HG03378 (cell line): ENCODE measurements at regions not wholly inside any gene's neighbourhood (a gene's known extent, or its start where the extent isn't known, plus 50 kb on each side); places are given as distances from the start of the nearest gene placed in this dataset.

Source experiments
- ATAC-seq: cut with Tn5 transposase; IDR thresholded peaks from one replicate; pipeline ENCODE4 v1.9.1; 2021; ENCODE audit warnings: mild to moderate bottlenecking, moderate library complexity; ENCODE audit not compliant: unreplicated experiment

DNA sequence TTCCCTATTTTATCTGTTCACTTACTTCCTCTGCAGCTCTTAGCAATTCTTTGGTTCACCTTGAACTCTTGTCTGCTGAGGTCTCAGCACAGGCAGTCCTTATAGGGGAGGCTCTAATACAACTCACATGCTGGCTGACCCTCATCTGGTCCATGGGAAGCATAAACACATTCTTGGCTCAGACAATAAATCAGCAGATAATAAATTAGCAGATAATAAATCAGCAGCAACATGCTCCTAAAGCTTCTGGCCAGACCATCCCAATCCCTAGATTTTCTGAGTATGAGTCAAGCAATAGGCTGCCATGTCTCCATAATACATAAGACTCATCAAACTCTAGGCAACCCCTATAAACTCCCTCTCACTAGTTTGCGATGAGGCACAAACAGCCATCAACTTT, 208.6 kb upstream of the STEAP4 start:
- ATAC-seq = no peak

GRCh38 chr7:88509341-88509740, 202.6 kb upstream of the STEAP4 start:
- no peak for ATAC-seq

GRCh38 chr7:88500131-88500530, 193.4 kb upstream of the STEAP4 start:
- no peak for ATAC-seq

DNA sequence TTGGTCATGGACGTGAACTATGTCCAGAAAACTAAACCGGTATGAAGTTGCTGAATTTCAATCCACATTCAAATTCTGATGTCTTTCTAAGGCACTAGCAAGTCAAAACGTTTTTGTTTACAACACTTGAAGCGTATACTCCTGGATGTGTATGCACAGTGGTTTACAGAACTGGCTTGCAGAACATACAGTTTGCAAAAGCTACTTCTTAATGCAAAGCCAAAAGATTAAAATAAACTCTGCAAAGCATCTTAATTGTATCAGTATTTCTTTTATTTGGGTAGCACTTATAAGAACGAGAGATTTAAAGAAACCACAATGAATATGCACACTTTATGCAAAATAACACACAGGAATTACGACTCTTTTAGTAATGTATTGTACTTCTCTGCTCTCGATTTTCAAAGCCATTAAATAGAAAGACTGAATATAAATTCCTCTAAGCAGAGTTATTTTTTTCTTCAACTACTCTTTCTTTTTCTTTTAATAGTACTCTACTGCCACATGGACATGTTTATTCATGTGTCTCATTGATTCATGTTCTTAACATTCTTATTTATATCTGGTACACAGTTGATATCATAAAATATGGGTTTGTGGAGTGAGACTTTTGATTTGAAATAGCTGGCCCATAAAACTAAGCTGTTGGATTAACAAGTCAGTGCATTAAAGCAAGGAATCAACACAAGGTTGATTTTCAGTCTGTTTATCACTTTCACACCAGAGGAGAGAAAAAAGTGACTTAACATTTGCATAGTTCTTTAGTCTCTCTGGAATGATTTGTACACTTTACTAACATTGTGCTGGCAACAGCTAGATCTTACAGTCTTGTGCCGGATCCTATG, 189.4 kb upstream of the STEAP4 start:
- no peak for ATAC-seq

DNA sequence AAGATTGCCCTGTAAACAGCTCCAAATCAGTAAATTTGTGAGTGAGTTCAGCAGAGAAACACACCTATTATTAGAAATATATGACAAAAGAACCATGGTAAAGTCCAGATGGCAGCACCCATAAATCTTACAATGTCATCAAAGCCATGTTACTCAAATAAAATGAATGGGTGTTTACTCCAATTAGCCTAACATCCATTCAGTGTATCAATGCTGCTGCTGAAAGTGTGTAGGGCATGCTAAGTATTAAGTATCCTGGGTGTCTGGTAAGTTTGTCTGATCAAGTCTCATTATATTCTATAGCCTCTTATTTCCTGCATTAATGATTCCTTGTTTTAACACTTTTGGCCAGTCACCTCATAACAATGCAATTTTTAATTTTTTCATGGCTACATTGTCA, 185.5 kb upstream of the STEAP4 start:
- ATAC-seq = no peak

DNA sequence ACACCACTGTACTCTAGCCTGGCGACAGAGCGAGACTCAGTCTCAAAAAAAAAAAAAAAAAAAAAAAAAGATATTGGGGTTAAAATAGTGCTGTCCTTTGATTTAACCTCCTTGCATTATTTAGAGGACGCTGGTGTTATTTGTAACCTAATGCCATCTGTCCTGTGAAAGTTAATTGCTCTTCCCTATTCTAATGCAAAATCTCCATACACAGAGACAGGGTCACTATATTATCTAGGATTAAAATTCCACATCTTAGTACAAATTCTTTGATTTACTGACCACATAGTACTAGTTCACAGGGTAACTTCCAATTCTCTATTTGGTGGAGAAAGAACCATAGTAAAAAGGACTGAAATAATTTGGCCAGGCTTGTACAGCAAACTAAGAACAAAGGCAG, 184.2 kb upstream of the STEAP4 start:
- ATAC-seq = no peak

DNA sequence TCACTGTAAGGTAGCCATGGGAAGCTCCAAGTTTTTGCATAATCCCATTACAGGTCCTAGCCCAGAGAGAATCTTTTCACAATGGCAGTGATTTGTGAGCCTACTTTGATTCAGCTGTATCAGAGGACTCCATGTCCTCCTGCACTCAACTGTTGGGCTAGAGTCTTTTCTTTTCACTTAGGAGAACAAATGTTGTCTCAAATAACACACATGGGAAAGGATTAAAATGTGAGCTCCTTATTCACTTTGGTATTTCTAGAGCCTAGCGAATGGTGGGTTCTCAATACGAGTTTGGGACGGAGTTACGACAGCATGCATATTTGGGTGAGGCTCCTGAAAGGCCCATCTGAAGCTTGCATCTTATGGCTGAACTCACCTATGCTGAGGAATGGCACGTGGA, 183.5 kb upstream of the STEAP4 start:
- ATAC-seq = no peak

DNA sequence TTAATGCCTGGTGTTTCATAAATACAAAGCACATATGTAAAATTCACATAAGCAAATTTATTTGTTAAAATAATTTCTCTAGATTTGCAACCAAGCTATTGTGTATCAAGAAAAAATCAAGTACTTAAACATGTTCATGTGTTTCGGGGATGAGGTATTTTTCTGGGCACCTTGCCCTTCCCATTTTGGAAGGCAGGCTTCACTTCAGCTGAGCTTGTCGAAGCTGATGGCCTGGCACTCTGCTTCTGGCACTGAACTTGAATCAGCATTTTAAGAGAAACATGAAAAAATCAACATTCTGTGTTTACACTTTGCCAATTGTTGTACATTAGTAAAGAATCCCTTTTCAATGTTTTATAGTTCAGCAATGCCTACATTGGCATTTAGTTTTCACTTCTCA, 179.1 kb upstream of the STEAP4 start:
- ATAC-seq = no peak

DNA sequence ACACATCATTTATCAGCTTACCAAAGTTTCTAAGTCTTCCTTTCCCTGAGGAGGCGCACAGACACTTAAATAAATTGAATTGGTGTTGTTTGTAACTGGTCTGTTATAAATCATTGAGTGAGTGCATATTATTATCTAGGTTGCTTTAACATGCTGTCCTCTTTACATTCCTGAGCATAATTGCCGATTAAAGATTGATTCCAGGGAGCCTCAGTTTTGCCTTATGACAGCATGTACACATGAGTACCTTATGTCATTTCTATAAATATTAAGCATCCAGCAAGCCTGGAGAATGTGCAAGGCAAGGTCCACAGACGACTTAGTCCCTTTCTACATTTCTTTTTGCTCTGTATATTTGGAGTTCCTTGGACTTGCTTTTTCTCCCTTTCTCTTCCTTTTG, 177.9 kb upstream of the STEAP4 start:
- no peak for ATAC-seq

- no peak for ATAC-seq
These were observed 174.2 kb upstream of the STEAP4 start for GRCh38 chr7:88480896-88481295.

DNA sequence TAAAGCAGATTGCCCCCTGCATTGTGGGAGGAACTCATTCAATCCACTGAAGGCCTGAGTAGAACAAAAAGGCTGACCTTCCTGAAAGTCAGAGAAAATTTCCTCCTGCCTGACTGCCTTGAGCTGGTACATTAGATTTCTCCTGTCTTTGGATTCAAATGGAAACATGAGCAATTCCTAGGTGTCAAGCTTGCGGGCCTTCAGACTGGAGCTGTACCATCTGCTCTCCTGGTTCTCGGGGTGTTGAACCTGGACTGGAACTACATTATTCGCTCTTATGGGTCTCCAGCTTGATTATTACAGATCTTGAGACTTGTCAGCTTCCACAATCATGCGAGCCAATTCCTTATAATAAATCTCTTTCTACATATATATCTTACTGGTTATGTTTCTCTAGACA, 173.6 kb upstream of the STEAP4 start:
- ATAC-seq = no peak

DNA sequence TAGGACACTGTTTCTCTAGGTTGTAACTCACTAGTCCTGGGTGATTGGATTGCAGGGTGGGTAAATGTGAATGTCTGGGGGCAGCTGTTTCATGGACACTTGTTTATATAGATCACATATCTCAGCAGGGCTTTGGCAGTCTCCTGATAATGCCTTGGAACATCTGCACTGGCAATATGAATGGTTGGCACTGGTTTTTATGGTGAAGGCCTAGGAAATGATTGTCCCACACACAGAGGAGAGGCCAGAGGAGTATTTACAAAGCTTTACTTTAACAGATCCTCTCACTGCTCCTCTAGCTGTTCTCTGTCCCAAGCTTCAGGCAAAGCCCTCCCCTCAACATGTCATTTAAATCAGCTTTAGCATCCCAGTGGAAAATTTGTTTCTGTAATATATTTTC, 171.3 kb upstream of the STEAP4 start:
- no peak for ATAC-seq

DNA sequence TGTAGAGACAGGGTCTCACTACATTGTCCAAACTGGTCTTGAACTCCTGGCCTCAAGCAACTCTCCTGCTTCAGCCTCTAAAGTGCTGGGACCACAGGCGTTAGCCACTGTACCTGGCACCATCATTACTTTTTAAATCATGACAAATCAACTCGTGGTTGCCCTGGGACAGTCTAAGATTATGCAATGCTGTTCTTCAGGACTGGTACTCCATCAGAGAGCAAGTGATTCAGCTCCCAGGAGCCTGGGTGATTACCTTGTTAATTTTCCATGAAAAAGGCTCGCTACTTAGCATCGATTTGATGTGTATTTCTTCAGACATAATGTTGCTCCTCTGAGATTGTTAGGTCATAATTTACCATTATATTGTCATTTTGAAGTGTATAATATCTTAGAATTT, 158.9 kb upstream of the STEAP4 start:
- ATAC-seq = no peak

- ATAC-seq = no peak
These were observed 156.1 kb upstream of the STEAP4 start for GRCh38 chr7:88462799-88463198.

- no peak for ATAC-seq
These were observed 154.0 kb upstream of the STEAP4 start for GRCh38 chr7:88460650-88461049.

- no peak for ATAC-seq
These were observed 152.3 kb upstream of the STEAP4 start for GRCh38 chr7:88458946-88459345.

DNA sequence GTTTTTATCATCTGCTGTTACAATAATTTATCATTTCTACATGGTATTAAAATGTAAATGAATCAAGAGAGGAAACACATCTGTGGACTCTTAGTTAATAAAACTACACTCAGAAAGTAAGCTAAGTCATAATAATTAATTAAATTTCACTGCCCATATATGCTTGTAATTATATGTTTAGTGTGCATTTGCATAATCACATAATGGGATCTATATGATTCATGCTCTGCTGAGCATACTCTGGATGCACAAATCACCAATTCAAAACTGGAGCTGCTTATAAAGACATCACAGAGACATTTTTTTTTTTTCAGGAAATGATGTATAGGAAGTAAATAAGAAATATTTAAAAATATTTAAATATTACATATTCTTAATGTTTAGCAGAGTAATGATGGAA, 151.6 kb upstream of the STEAP4 start:
- ATAC-seq = no peak

DNA sequence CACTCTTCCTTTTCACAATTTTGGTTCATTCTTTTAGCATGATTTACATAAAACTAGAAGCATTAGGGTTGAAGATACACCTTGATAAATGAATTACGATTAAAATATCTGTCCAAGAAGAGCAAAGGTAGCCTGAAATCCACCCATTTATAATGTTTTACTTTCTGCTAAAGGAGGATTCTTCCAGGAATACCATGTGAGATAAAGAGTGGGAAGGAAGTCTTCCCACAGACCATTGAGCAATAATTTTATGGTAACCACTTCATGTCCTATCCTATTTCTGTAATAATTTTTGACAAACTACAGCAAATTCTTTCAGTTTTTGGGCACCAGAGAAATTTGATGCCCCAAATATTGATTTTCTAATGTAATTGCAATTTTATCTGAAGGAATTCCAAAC, 150.6 kb upstream of the STEAP4 start:
- ATAC-seq = no peak

GRCh38 chr7:88456490-88456889, 149.8 kb upstream of the STEAP4 start:
- ATAC-seq = no peak

- ATAC-seq = no peak
These were observed 149.0 kb upstream of the STEAP4 start for GRCh38 chr7:88455696-88456095.

DNA sequence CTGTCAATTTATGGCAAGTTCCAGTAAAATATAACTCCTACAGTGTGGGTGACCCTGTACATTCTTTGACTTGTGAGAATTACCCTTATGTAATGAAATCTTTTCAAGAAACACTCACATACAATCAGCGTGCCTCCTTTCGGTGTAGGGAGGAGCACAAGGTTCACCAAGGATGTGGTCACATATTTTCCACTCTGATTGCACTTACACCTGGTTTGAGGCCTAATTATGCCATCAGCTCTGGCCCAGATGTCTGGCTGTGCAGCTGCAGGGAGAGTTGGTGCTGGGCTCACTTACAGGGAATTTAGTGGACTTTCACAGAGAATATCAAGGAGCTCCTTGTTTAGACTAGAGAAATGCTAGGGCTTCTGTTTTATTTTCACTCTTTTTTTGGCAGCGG, 146.0 kb upstream of the STEAP4 start:
- no peak for ATAC-seq

DNA sequence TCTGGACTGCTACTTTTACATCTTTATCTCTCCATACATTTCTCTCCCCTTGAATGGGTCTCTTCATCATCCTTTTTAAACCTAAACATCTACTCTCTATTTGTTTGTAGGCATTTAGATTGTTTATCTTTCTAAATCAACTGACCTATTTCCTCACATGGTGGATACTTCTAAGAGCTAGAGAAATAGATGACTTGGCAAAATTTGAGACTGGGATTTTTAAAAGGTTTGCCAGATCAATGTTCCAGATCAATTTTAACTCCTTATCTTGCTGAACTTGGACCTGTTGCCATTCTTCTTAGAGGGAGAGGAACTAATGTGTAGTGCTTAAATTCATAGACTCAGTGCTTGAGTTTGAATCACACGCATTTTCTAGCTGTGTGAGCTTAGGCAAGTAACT, 144.2 kb upstream of the STEAP4 start:
- ATAC-seq = no peak

GRCh38 chr7:88449410-88449809, 142.7 kb upstream of the STEAP4 start:
- no peak for ATAC-seq
